Thyroid gland (tissue), 4 donors: ENCODE measurements at regions not wholly inside any gene's neighbourhood (a gene's known extent, or its start where the extent isn't known, plus 50 kb on each side); places are given as distances from the start of the nearest gene placed in this dataset.

ENCODE experiments used
- CTCF ChIP-seq, 6 experiments: fragments of 200-600 bp in 3 of 6; fragments of 450-650 bp in 3 of 6; sonication (generic) in 3 of 6; IDR thresholded peaks; one replicate each; pipeline ENCODE4 v1.5.1; 2016 to 2019; ENCODE audit warnings: antibody characterized with exemption in 6 of 6, mild to moderate bottlenecking in 2 of 6, inconsistent platforms in 1 of 6, moderate library complexity in 1 of 6
- POLR2A ChIP-seq, 2 donors: fragments of 450-650 bp; IDR thresholded peaks; one replicate each; pipeline ENCODE4 v1.6.1; 2017; ENCODE audit warnings: antibody characterized with exemption in 2 of 2, mild to moderate bottlenecking in 2 of 2, moderate library complexity in 1 of 2

- TF ChIP-seq POLR2A (IDR thresholded peaks at IDR 0.05) (no peak), CTCF (IDR thresholded peaks at IDR 0.05) (no peak)
Measured at GRCh38 chr7:19972876-19973275, 199.5 kb upstream of the TMEM196 start.
